Adrenal gland (tissue), 5 donors: ENCODE measurements at regions not wholly inside any gene's neighbourhood (a gene's known extent, or its start where the extent isn't known, plus 50 kb on each side); places are given as distances from the start of the nearest gene placed in this dataset.

Source experiments
- CTCF ChIP-seq, 6 experiments: fragments of 450-650 bp in 4 of 6; fragments of 200-600 bp in 2 of 6; sonication (generic) in 1 of 6; IDR thresholded peaks; 1 replicate in 5 of 6; 2 replicates in 1 of 6; pipeline versions ENCODE4 v1.5.1 to v1.8.0; 2016 to 2021; ENCODE audit warnings: antibody characterized with exemption in 6 of 6, mild to moderate bottlenecking in 2 of 6, moderate library complexity in 1 of 6
- POLR2A ChIP-seq, 2 donors: fragments of 450-650 bp; IDR thresholded peaks; one replicate each; pipeline ENCODE4 v1.6.1; 2017; ENCODE audit warnings: antibody characterized with exemption in 2 of 2, mild to moderate bottlenecking in 2 of 2, moderate library complexity in 1 of 2
- donor health status: DM: no; HTN: no; CAD: no.

GRCh38 chrX:73964579-73964978 is 112.1 kb upstream of the XIST start:
- TF ChIP-seq POLR2A (IDR thresholded peaks at IDR 0.05) (no peak), CTCF (IDR thresholded peaks at IDR 0.05) (no peak)
